ENCODE measurements at regions not wholly inside any gene's neighbourhood (a gene's known extent, or its start where the extent isn't known, plus 50 kb on each side); places are given as distances from the start of the nearest gene placed in this dataset.

- TF ChIP-seq EZH2 (IDR thresholded peaks at IDR 0.05; ENCODE audit: low read length, missing control alignments) = no peak
- TF ChIP-seq CTCF (conservative IDR thresholded peaks at IDR 0.05 in 1 of 2, IDR thresholded peaks at IDR 0.05 in 1 of 2; ENCODE audit: low read depth in 1 of 2, low read length in 2 of 2) = no peak
Observed at GRCh38 chr1:87227651-87228050, 101.0 kb upstream of the LMO4 start.
